Brain microvascular endothelial cell (primary cell): ENCODE measurements at regions not wholly inside any gene's neighbourhood (a gene's known extent, or its start where the extent isn't known, plus 50 kb on each side); places are given as distances from the start of the nearest gene placed in this dataset.

Experiments used
- DNase-seq: peaks from one replicate; pipeline ENCODE4 v3.0.0-alpha.2; 2020
- H3K27ac ChIP-seq: fragments of 250-450 bp; sonication (Bioruptor Pico); 2 replicates; pipeline ENCODE4 v1.5.1; 2020; ENCODE audit warnings: mild to moderate bottlenecking, moderate library complexity
- H3K27me3 ChIP-seq: fragments of 250-450 bp; sonication (Bioruptor Pico); replicated peaks from 2 replicates; pipeline ENCODE4 v1.5.1; 2020; ENCODE audit warnings: mild to moderate bottlenecking
- H3K36me3 ChIP-seq: fragments of 250-450 bp; sonication (Bioruptor Pico); replicated peaks from 2 replicates; pipeline ENCODE4 v1.5.1; 2020; ENCODE audit warnings: mild to moderate bottlenecking
- H3K4me3 ChIP-seq: 2 replicates; pipeline ENCODE4 v1.5.1; 2011; ENCODE audit warnings: low read depth, mild to moderate bottlenecking, control low read depth, low read length, moderate library complexity
- CTCF ChIP-seq: IDR thresholded peaks from 2 replicates; pipeline ENCODE4 v1.5.1; 2011; ENCODE audit warnings: low read depth, mild to moderate bottlenecking, moderate library complexity, low read length, control low read depth, inconsistent platforms; ENCODE audit errors: missing control alignments
- in situ Hi-C: cut with HindIII; loops from 2 replicates; pipeline ENCODE4 v1.10.0; 2017; ENCODE audit warnings: low sequenced_read_pairs, low pct_ligation_motif_present

- no peak for DNase-seq
Measured at GRCh38 chr5:57947181-57947580, 464.6 kb upstream of the ACTBL2 start.

DNA sequence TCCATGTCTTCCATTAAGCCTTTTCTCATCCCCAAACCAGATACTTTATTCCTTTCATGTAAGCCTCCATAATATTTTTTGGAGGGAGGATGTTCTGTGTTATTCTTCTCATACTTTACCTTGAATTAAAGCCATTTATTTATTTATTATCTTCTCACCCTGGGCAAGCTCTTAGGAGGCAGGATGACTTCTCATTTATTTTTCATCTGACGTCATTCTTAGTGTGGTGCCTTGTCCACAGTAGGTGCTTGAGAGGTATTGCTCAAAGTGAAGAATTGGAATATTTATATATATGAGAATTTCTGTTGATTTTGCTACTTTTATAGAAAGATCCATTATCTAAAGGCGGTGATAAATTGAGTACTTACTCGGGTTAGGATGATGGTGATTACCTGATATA, 458.3 kb upstream of the ACTBL2 start:
- Histone ChIP-seq H3K27me3 (no peaks in the 10 kb centered on the region), H3K4me3 (no peak overlapping the region), H3K27ac (no peak overlapping the region), H3K36me3 (no peaks in the 10 kb centered on the region)
- in situ Hi-C loops: no loop called here
- DNase-seq: no peak
- TF ChIP-seq CTCF: no peak

More at GRCh38 chr5:57947181-57947580, 464.6 kb upstream of the ACTBL2 start:
- in situ Hi-C loops: no loop called here
- no peak for TF ChIP-seq CTCF
- H3K36me3 ChIP-seq: no peaks in the 10 kb centered on the region
- H3K27ac ChIP-seq: no peak overlapping the region
- no peaks in the 10 kb centered on the region for H3K27me3 ChIP-seq
- H3K4me3 ChIP-seq: no peak overlapping the region

DNA sequence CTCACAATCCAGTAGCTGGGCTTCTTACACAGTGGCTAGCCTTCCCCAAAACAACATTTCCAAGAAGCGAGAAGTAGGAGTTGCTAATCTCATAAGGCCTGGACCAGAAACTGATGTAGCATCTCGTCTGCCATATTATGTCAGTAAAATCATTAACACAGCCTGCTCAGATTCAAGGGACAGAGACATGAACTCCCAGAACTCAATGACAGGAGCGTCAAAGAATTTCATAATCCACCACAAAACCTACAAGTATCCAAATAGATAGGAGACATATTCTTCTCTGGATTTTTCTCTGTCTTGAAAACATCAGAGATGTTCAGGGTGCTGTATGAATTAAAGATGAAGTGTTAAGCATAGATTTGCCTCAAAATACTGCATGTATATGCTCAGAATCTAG, 457.6 kb upstream of the ACTBL2 start:
- Histone ChIP-seq H3K27ac (no peak overlapping the region), H3K27me3 (no peaks in the 10 kb centered on the region), H3K4me3 (no peak overlapping the region), H3K36me3 (no peaks in the 10 kb centered on the region)
- DNase-seq: no peak
- in situ Hi-C loops: no loop called here
- no peak for TF ChIP-seq CTCF

GRCh38 chr5:57939771-57940170, 457.2 kb upstream of the ACTBL2 start:
- H3K36me3 ChIP-seq: no peaks in the 10 kb centered on the region
- no peak for TF ChIP-seq CTCF
- H3K27ac ChIP-seq: no peak overlapping the region
- DNase-seq: no peak
- H3K4me3 ChIP-seq: no peak overlapping the region
- in situ Hi-C loops: no loop called here
- H3K27me3 ChIP-seq: no peaks in the 10 kb centered on the region

GRCh38 chr5:57939335-57939734, 456.7 kb upstream of the ACTBL2 start:
- Histone ChIP-seq H3K4me3 (no peak overlapping the region), H3K36me3 (no peaks in the 10 kb centered on the region), H3K27ac (no peak overlapping the region), H3K27me3 (no peaks in the 10 kb centered on the region)
- DNase-seq: no peak
- no peak for TF ChIP-seq CTCF
- in situ Hi-C loops: no loop called here

GRCh38 chr5:57938174-57938557, 455.6 kb upstream of the ACTBL2 start:
- in situ Hi-C loops: no loop called here

More at GRCh38 chr5:57938174-57938557, 455.6 kb upstream of the ACTBL2 start:
- no peaks in the 10 kb centered on the region for H3K27me3 ChIP-seq
- H3K36me3 ChIP-seq: no peaks in the 10 kb centered on the region
- DNase-seq: no peak
- no peak overlapping the region for H3K27ac ChIP-seq
- H3K4me3 ChIP-seq: no peak overlapping the region
- TF ChIP-seq CTCF: no peak
